ENCODE measurements at regions not wholly inside any gene's neighbourhood (a gene's known extent, or its start where the extent isn't known, plus 50 kb on each side); places are given as distances from the start of the nearest gene placed in this dataset.

DNA sequence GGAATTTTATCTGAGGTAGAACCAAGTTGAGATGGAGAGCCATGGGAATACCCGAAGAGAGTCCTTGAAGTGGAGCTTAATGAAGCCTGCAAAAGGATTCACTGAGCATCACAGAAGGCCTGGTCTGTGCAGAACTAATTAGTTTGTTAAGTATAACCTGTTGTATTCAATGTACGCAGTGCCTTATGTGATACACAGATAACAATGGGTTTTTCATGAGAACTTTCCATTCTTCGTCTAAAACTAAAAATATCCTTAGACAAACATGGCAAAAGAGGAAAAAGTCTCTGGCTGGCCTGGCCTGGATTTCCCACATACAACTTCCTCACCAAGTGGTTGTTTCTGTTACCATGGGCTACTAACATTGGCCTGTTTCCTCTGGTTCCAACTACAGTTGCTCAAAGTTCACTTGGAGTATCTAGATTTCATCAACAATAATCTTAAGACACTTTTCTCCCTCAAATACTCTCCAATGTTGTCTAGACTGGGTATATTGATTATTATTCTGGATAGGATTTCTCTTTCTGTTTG, 237.6 kb upstream of the ZNF462 start:
- DNase-seq (ENCODE audit: low read depth), result no peak
- TF ChIP-seq, protein P1, sequence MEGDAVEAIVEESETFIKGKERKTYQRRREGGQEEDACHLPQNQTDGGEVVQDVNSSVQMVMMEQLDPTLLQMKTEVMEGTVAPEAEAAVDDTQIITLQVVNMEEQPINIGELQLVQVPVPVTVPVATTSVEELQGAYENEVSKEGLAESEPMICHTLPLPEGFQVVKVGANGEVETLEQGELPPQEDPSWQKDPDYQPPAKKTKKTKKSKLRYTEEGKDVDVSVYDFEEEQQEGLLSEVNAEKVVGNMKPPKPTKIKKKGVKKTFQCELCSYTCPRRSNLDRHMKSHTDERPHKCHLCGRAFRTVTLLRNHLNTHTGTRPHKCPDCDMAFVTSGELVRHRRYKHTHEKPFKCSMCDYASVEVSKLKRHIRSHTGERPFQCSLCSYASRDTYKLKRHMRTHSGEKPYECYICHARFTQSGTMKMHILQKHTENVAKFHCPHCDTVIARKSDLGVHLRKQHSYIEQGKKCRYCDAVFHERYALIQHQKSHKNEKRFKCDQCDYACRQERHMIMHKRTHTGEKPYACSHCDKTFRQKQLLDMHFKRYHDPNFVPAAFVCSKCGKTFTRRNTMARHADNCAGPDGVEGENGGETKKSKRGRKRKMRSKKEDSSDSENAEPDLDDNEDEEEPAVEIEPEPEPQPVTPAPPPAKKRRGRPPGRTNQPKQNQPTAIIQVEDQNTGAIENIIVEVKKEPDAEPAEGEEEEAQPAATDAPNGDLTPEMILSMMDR (IDR thresholded peaks at IDR 0.05; ENCODE audit: insufficient read depth, low read depth, low read length, missing control alignments), result no peak
- H3K4me3 ChIP-seq (ENCODE audit: low read depth, low read length), result no peak overlapping the region

DNA sequence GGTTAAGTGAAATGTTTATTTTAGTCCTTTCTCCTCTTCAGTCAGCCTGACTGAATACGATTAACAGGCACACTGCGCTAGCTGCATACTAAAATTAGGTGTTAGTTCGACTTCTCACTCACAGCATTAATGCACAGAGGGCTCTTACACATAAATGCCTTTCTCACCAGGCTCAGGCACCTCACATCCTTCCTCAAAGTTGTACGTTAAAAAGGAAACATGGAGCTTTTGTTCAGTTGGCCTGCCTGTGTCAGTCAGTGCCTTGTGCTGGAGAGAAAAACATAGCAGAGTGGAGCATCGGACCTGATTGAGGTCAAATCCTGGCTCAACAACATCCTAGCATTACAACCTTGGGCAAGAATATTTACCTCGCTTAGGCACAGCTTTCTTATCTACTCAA, 236.0 kb upstream of the ZNF462 start:
- TF ChIP-seq, protein P1 (IDR thresholded peaks at IDR 0.05; ENCODE audit: insufficient read depth, low read depth, low read length, missing control alignments), result no peak
- DNase-seq (ENCODE audit: low read depth), result no peak
- no peak overlapping the region for H3K4me3 ChIP-seq (ENCODE audit: low read depth, low read length)

DNA sequence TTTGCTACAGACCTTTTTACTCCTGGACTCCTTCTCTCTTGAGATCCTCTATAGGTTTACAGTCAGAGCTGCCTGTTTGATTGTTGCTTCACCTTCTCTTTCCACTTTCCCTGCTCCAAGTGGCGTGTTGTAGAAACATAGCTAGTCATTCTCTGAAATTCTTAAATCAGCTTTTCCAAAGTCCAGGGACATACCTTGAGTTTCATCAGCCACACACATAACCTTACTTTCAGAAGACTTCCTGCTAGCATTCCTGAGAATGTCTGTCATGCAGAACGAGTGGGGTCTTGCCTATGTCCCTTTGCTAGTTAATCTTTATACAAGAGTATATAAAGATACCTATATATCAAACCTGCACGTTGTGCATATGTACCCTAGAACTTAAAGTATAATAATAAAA, 230.3 kb upstream of the ZNF462 start:
- TF ChIP-seq, protein P1 (IDR thresholded peaks at IDR 0.05; ENCODE audit: insufficient read depth, low read depth, low read length, missing control alignments), result no peak
- H3K4me3 ChIP-seq (ENCODE audit: low read depth, low read length), result no peak overlapping the region
- DNase-seq (ENCODE audit: low read depth), result no peak

DNA sequence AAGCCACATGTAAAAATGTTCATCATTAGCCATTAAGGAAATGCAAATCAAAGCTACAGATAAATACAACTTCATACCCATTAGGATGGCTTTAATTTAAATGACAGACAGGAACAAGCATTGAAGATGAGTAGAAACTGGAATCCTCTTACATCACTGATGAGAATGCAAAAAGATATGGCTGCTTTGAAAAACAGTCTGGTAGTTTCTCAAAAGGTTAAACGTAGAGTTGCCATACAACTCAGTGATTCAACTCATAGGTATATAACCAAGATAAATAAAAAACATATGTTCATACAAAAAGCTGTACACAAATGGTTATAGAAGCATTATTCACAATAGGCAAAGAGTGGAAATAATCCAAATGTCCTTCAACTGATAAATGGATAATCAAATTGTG, 228.8 kb upstream of the ZNF462 start:
- TF ChIP-seq, protein P1 (IDR thresholded peaks at IDR 0.05; ENCODE audit: insufficient read depth, low read depth, low read length, missing control alignments), result no peak
- DNase-seq (ENCODE audit: low read depth), result no peak
- no peak overlapping the region for H3K4me3 ChIP-seq (ENCODE audit: low read depth, low read length)

DNA sequence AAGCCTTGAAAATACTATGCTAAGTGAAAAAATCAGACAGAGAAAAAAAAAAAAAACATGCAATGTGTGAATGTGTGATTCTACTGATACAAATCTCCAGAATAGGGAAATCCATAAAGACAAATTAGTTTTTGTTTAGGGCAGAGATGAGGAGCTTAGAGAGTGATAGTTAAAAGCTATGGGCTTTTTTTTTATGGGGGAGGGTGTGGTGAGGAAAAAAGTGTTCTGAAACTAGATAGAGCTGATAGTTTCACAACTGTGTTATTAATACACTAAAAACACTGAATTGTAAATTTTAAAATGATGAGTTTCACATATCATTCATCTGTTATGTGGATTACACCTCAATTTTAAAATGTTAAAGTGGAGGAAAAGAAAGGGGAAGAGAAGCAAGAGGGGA, 228.3 kb upstream of the ZNF462 start:
- TF ChIP-seq, protein P1 (IDR thresholded peaks at IDR 0.05; ENCODE audit: insufficient read depth, low read depth, low read length, missing control alignments), result no peak
- H3K4me3 ChIP-seq (ENCODE audit: low read depth, low read length), result no peak overlapping the region
- DNase-seq (ENCODE audit: low read depth), result no peak

DNA sequence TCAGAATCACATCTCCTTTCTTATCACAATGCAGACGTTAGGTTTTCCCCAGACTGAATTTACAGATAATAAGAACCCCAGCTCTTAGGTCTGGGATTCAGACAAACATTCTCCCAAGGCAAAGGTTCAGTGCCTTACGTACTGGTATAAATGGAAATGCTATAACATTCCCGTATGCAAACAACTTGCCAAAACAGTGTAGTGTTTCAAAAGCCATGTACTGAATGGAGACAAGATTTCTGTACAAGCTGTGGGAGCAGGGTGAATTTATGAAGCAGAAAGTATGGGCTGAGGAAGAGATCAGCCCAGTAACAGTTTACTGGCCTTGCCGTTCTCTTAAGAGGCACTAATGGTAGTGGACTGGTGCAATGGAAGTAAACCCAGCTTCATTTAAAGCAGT, 225.5 kb upstream of the ZNF462 start:
- no peak overlapping the region for H3K4me3 ChIP-seq (ENCODE audit: low read depth, low read length)
- no peak for DNase-seq (ENCODE audit: low read depth)
- TF ChIP-seq, protein P1 (IDR thresholded peaks at IDR 0.05; ENCODE audit: insufficient read depth, low read depth, low read length, missing control alignments), result no peak

DNA sequence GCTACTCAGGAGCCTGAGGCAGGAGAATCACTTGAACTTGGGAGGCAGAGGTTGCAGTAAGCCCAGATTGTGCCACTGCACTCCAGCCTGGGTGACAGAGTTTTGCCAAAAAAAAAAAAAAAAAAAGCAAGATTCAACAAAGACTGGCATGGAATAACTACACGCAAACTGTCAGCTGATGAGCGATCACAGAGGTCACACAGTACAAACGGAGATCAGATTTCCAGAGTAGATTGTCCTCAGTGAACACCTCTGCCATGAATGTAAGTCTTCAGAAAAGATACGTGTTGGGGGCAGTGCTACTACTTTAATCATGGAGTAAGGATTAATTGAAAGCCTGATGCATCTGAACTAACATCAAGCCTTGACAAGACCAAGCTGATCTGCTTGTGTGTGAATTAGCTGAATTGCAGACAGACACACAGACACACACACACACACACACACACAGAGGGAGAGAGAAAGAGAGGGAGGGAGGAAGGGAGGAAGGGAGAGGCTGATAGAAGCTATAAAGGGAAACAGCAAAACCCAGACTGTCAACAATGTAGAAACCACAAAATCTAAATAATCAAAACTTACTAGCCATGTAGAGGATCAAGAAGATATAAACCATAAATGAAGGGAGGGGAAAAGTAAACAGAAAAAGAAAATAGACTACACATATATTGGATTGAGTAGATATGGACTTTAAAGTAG, 222.9 kb upstream of the ZNF462 start:
- no peak for DNase-seq (ENCODE audit: low read depth)
- H3K4me3 ChIP-seq (ENCODE audit: low read depth, low read length), result no peak overlapping the region
- TF ChIP-seq, protein P1 (IDR thresholded peaks at IDR 0.05; ENCODE audit: insufficient read depth, low read depth, low read length, missing control alignments), result no peak

Measured in GM12865 (cell line).